Memory B cell (primary cell): ENCODE measurements at regions not wholly inside any gene's neighbourhood (a gene's known extent, or its start where the extent isn't known, plus 50 kb on each side); places are given as distances from the start of the nearest gene placed in this dataset.

Experiments
- ATAC-seq: fragments of 150-1000 bp; cut with Tn5 transposase; 2 replicates; pipeline ENCODE4 v1.10.0; 2021; ENCODE audit warnings: low read depth, mild to moderate bottlenecking, moderate library complexity
- DNase-seq, 2 donors: peaks; one replicate each; pipeline ENCODE4 v3.0.0; 2022; ENCODE audit warnings: low spot score in 2 of 2
- H3K27ac Mint-ChIP-seq: one replicate; pipeline ENCODE4 v1.8.0; 2022; ENCODE audit warnings: mild to moderate bottlenecking, moderate library complexity, mixed read lengths
- H3K27me3 Mint-ChIP-seq: one replicate; pipeline ENCODE4 v1.8.0; 2022; ENCODE audit warnings: mixed read lengths
- H3K36me3 Mint-ChIP-seq: one replicate; pipeline ENCODE4 v1.8.0; 2022; ENCODE audit warnings: mild to moderate bottlenecking, mixed read lengths
- H3K4me1 Mint-ChIP-seq: one replicate; pipeline ENCODE4 v1.8.0; 2022; ENCODE audit warnings: mixed read lengths
- H3K4me3 Mint-ChIP-seq: one replicate; pipeline ENCODE4 v1.8.0; 2022; ENCODE audit warnings: mild to moderate bottlenecking, moderate library complexity, mixed read lengths
- H3K9me3 Mint-ChIP-seq: one replicate; pipeline ENCODE4 v1.8.0; 2022; ENCODE audit warnings: mixed read lengths

GRCh38 chr2:128490881-128491691 lies 172.4 kb upstream of the HS6ST1 start:
- Mint-ChIP-seq H3K9me3 (peaks cover 2% of the 10 kb centered on the region), H3K4me3 (no peak overlapping the region), H3K27me3 (peaks cover 21% of the 10 kb centered on the region), H3K4me1 (no peaks in the 10 kb centered on the region), H3K27ac (no peak overlapping the region), H3K36me3 (no peaks in the 10 kb centered on the region)
- DNase-seq (no peak), ATAC-seq (no peak)

DNA sequence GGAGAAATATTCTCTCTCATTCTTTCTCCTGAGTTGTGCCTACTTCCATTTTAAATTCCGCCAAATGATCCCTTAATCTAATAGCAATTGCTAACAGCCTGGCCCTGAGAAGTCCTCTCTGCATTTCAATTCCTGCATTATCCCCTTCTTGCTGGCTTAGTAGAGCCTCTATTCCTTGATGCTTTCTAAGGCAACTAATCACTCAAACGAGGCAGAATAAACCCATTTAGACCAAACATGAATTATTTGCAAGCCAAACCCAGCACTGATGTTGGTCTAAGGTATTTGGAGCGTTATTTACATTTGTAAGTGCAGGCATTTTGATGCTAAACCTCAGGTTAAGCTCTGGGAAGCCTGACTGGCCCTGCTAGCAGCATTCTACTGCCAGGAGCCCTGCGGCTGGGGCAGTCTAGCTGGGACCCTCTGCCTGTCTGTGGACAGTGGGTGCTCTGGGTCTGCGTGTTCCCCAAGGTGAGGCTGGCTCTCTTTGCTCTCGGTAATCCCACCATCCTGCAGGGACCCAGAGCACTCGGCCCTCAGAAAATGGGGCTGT lies 173.1 kb upstream of the HS6ST1 start:
- Mint-ChIP-seq H3K9me3 (peaks cover 2% of the 10 kb centered on the region), H3K4me1 (no peaks in the 10 kb centered on the region), H3K4me3 (no peak overlapping the region), H3K27ac (no peak overlapping the region), H3K27me3 (peaks cover 19% of the 10 kb centered on the region), H3K36me3 (no peaks in the 10 kb centered on the region)
- ATAC-seq: no peak
- no peak for DNase-seq

DNA sequence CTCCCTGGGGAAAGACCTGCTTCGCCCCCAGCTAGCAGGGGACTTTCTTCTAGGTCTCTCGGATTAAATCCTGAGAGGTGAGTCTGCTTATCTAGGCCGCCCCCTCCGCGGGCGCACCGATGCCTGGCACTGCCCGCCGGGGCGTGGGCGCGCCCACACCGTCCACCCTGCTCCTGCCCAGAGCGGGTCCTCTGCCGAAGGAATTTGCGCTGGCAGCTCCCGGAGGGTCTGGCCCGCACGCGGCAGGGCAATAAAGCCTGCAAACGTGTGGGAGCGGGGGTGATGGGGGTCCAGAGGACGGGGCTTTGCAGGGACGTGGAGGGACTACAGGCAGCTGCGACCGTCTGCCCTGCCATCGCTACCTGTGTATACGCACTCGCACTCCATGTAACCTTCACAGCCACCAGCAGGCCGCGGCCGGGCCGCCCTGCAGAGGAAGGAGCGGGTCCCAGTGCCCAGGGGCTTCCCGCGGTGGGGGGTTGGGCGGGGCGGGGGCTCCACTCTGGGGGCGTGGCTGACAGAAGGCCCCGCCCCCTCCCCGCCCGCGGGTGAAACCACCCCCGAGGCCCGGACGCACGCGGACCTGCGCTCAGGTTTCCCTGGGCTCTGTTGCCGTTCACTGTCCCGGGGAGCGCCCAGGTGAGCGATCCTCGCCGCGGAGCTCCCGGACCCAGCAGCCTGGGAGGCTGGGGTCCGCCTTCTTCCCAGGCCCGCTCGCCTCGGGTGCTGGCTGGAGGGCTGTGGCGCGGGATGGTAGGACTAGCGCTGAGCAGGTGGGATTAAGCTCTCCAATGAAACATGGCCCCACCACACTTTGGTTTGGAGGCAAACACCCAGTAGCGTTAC lies 174.5 kb upstream of the HS6ST1 start:
- Mint-ChIP-seq H3K27me3 (peaks cover 18% of the 10 kb centered on the region), H3K4me1 (no peaks in the 10 kb centered on the region), H3K9me3 (peaks cover 2% of the 10 kb centered on the region), H3K36me3 (no peaks in the 10 kb centered on the region), H3K27ac (no peak overlapping the region), H3K4me3 (no peak overlapping the region)
- ATAC-seq (no peak), DNase-seq (no peak)

DNA sequence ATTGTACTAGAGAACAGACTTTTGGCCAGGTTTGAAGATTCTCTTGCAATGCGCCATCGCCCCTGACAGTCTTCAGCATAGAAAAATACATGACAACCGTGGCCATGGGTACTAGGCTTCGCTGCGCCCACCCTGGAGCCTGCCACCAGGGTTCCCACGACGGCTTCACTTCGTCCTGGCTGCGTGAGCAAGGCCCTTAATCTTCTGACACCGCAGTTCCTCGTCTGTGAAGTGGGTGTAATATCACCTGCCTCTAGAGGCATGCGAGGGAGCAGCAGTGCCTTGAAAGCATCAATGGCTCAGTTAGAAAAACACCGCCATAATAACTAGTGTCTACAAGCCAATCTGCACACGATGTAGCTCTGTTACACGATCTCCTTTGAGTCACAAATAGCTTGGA lies 175.2 kb upstream of the HS6ST1 start:
- Mint-ChIP-seq H3K9me3 (peaks cover 2% of the 10 kb centered on the region), H3K4me1 (no peaks in the 10 kb centered on the region), H3K36me3 (no peaks in the 10 kb centered on the region), H3K4me3 (no peak overlapping the region), H3K27me3 (peaks cover 18% of the 10 kb centered on the region), H3K27ac (no peak overlapping the region)
- DNase-seq: no peak
- ATAC-seq: no peak

- Mint-ChIP-seq H3K27ac (no peak overlapping the region), H3K9me3 (peaks cover 2% of the 10 kb centered on the region), H3K36me3 (no peaks in the 10 kb centered on the region), H3K4me3 (no peak overlapping the region), H3K27me3 (peaks cover 18% of the 10 kb centered on the region), H3K4me1 (no peaks in the 10 kb centered on the region)
- DNase-seq: no peak
- ATAC-seq: no peak
Observed at GRCh38 chr2:128494307-128494639, 175.6 kb upstream of the HS6ST1 start.

DNA sequence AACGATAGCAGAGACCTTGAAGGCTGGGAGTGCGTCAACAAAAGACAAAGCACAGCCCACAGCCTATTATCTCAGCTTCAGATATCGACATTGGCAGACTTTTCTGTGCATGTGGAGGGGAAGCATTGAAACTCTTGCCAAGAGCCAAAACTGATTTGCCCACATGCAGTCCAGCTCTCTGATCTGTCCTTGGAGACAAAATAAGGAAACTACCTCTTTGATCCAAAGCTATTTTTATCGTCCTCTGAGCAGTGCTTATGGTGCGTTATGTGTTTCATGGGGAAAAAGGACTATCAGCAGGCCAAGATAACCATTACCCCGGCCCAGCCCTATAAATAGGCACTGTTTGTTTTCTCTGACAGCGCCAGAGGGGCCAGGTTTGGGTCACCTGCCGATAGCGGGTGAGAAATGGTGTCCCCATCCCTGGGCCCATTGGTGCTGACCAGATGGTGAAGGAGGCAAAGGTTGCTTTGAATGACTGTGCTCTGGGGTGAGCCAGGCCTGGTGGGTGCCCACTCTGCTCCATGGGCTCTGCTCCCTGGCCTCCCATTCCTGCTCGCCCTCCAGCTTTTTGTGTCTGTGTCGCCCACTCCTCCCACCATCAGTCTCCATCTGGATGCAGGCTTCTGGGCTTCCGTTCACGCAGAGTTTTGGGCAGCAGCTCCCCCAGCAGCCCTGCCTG lies 176.1 kb upstream of the HS6ST1 start:
- Mint-ChIP-seq H3K4me3 (no peak overlapping the region), H3K4me1 (no peaks in the 10 kb centered on the region), H3K27ac (no peak overlapping the region), H3K36me3 (no peaks in the 10 kb centered on the region), H3K27me3 (peaks cover 16% of the 10 kb centered on the region), H3K9me3 (peaks cover 2% of the 10 kb centered on the region)
- no peak for DNase-seq
- no peak for ATAC-seq

DNA sequence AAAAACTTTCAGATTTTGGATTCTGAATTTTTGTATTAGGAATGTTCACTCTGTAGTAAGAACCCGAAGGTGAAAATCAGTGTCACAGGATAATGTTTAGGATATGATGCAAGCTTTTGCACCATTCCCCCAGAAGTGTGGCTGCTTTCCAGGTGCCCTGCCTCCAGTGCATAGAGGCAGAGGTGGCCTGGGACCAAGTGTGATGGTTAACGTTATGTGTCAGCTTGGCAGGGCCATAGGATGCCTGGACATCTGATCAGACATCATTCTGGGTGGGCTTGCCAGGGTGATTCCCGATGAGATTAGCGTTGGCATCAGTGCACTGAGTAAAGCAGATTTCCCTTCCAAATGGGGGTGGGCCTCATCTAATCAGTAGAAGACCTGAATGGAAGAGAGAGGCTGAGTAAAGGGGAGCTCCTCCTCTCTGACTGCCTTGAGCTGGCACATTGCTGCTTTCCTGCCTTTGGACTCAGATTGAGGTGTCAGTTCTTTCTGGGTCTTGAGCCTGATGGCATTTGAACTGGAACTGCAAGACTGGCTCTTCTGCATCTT lies 177.4 kb upstream of the HS6ST1 start:
- Mint-ChIP-seq H3K27ac (no peak overlapping the region), H3K36me3 (no peaks in the 10 kb centered on the region), H3K4me3 (no peak overlapping the region), H3K4me1 (no peaks in the 10 kb centered on the region), H3K9me3 (peaks cover 2% of the 10 kb centered on the region), H3K27me3 (peaks cover 9% of the 10 kb centered on the region)
- ATAC-seq (no peak), DNase-seq (no peak)

DNA sequence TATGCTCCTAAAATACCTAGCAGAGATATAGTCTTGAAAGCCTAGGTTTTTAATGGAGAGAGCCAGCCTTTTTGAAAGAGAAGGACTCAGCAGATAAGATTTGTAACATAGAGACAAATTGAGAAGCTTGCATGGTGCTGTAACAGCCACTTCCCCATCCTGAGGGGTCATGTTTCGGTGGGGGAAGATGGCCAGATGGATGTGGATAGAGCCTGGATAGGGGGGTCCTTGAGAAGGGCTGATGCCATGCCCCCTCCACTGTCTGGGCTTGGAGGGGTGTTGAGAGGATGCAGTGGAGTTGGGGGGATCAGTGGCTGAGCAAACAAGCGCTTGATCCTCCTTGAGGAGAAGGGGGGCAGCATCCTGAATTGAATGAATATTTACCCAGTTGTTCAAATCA lies 178.0 kb upstream of the HS6ST1 start:
- ATAC-seq (no peak), DNase-seq (no peak)
- peaks cover 4% of the 10 kb centered on the region for H3K27me3 Mint-ChIP-seq
- H3K4me1 Mint-ChIP-seq: peaks cover 1% of the 10 kb centered on the region
- peaks cover 2% of the 10 kb centered on the region for H3K9me3 Mint-ChIP-seq
- no peaks in the 10 kb centered on the region for H3K36me3 Mint-ChIP-seq
- H3K27ac Mint-ChIP-seq: no peak overlapping the region
- H3K4me3 Mint-ChIP-seq: no peak overlapping the region

DNA sequence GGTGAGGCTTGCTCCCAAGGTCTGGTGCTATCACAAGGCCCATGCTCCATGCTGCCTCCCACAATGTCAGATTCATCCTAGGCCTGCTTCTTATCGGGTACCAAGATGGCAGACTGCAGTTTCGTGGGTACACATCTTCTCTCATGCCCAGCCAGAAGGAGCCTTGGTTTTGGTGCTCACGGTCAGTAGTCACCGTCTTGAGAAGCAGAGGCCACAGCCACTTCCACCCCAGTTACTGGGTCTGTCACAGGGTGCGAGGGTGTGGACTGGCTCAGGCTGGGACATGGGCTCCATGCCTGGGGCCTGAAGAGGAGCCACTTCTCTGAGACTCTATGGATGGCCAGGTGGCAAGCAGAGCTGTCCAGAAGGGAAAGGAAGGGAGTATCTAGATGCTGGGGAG lies 178.8 kb upstream of the HS6ST1 start:
- peaks cover 2% of the 10 kb centered on the region for H3K4me1 Mint-ChIP-seq
- DNase-seq: no peak
- no peak overlapping the region for H3K4me3 Mint-ChIP-seq
- peaks cover 4% of the 10 kb centered on the region for H3K27me3 Mint-ChIP-seq
- H3K9me3 Mint-ChIP-seq: peaks cover 2% of the 10 kb centered on the region
- no peak for ATAC-seq
- no peaks in the 10 kb centered on the region for H3K36me3 Mint-ChIP-seq
- H3K27ac Mint-ChIP-seq: no peak overlapping the region

DNA sequence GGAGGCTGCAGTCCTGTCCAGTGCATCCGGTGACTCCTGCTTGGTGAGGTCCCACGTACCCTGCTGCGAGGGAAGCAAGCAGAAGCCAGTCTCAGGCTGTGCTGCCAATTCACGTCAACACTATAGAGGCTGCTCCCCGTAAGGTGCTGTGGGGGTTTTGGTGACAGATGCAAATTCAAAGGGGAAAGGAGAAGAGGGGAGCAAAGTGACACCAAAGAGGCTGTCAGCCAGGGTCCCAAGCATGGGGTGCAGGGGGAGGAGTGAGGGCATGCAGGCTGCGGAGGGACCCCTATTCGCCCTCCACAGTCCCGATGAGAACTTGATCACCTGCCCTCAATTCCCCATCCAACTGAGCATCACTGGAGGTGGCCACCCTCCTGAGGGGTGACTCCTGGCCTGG lies 179.4 kb upstream of the HS6ST1 start:
- ATAC-seq (no peak), DNase-seq (no peak)
- Mint-ChIP-seq H3K27me3 (peaks cover 2% of the 10 kb centered on the region), H3K36me3 (no peaks in the 10 kb centered on the region), H3K4me1 (peaks cover 5% of the 10 kb centered on the region), H3K27ac (no peak overlapping the region), H3K4me3 (no peak overlapping the region), H3K9me3 (no peaks in the 10 kb centered on the region)

DNA sequence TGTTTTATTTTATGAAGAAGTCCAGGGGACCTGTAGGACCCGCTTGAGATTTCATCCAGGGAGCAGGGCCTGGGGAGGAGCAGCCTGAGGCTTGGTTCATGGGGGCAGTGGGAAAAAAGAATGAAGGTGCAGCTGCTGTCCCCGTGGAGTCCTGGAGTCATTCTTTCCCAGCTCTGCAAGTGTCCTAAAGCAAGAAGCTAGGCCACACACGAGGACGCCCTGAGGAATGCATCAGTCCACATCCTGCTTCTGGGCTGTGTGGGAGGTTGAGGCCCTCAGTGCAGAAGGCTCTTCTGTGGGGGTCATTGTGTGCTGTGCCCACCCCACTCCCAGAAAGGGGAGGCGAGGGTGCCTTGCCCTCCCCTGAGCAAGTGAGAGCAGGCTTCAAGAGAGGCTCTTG lies 179.9 kb upstream of the HS6ST1 start:
- H3K4me1 Mint-ChIP-seq: peaks cover 8% of the 10 kb centered on the region
- no peaks in the 10 kb centered on the region for H3K9me3 Mint-ChIP-seq
- H3K27me3 Mint-ChIP-seq: peaks cover 2% of the 10 kb centered on the region
- H3K27ac Mint-ChIP-seq: no peak overlapping the region
- H3K4me3 Mint-ChIP-seq: no peak overlapping the region
- H3K36me3 Mint-ChIP-seq: no peaks in the 10 kb centered on the region
- no peak for DNase-seq
- ATAC-seq: no peak

- ATAC-seq (no peak), DNase-seq (no peak)
- H3K27ac Mint-ChIP-seq: no peak overlapping the region
Observed at GRCh38 chr2:128499367-128500137, 180.9 kb upstream of the HS6ST1 start.

DNA sequence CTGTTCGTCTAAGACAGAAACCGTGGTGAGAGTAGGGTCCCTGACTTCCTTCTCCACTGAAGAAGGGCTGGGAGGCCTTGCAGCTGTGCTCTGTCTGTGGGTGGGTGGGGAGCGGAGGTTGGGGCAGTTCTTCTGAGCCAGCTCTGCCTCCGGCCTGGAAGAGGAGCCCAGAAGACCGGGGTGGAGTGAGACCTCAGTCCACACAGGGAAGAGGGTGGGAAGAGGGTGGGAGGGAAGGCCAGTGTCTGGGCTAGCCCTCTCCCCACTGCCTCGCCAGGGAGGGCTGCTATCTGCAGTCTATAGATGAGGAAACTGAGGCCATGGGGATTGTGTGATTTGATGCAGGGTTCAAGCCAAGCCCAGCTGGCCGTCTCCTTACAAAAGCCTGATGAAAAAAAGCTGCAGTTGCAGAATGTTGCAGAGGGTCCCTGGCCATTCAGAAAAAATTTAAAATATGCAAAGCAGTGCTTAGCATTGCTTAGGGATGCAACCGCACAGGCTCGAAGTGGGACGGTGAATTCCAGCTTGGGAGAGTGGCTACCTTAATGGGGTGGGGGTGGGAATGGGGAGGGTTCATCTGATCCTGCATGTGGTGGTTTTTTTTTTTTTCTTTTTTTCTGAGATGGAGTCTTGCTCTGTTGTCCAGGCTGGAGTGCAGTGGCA lies 181.6 kb upstream of the HS6ST1 start:
- Mint-ChIP-seq H3K9me3 (no peaks in the 10 kb centered on the region), H3K4me1 (peaks cover 25% of the 10 kb centered on the region), H3K27me3 (peaks cover 2% of the 10 kb centered on the region), H3K4me3 (no peak overlapping the region), H3K36me3 (no peaks in the 10 kb centered on the region), H3K27ac (no peak overlapping the region)
- ATAC-seq (no peak), DNase-seq (no peak)

More at GRCh38 chr2:128499367-128500137, 180.9 kb upstream of the HS6ST1 start:
- Mint-ChIP-seq H3K36me3 (no peaks in the 10 kb centered on the region), H3K4me3 (no peak overlapping the region), H3K27me3 (peaks cover 2% of the 10 kb centered on the region), H3K9me3 (no peaks in the 10 kb centered on the region), H3K4me1 (peaks cover 18% of the 10 kb centered on the region)
